ENCODE measurements at regions not wholly inside any gene's neighbourhood (a gene's known extent, or its start where the extent isn't known, plus 50 kb on each side); places are given as distances from the start of the nearest gene placed in this dataset.

DNA sequence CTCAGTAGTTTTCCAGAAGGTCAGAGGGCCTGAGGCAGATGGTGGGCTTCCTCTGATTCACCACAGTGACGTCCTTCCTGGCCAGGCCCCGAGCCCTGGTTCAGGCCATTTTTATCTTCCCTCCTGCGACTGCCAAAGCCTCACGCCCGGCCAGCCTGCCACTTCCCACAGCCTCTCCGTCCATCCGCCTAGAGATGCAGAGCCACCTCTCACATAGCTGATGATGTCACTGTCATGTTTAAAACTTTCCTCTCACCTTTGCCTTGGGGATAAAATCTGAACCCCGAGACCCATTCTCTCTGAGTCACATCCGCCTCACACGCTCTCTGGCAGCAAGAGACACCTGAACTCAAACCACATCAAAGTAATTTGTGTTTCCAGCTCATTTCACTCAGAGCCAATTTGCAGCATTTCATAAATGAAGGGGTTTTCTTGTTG, 175.3 kb downstream of the QDPR start:
- no peak for DNase-seq

DNA sequence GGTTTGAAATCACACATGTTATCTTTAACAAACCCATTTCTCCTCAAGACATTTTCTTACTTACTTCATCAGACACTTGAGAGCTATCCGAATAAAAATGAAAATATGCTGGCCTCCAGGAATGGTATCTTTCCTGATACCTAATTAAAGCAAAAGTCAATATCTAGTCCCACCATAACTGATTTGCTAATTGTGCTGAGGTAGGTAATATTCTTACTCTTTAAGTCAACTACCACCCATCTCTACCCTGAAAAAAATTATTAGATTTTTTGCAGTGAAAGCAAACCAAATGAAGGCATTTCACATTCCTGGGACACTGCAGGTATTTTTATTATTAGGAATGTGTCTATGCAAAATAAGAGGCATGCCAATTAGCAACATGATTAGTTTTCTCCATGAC, 175.8 kb downstream of the QDPR start:
- no peak for DNase-seq

DNA sequence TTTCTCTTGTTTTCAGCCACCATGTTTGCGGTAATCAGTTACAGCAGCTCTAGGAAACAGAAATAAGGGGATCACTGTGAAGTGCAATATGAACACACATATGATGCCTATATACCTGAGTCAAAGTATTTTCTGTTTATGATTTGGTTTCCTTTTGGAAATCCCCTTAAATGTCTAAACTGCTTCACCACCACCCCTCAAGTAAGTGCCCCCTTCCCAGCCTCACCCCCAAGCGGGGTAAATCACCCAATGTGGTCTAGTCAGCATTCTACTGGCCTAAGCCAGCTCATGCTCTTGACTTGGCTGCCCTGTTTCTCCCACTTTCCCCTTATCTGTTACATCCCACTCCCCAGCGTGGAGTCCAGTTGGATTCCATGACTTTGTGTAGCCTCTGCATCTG, 176.5 kb downstream of the QDPR start:
- no peak for DNase-seq

DNA sequence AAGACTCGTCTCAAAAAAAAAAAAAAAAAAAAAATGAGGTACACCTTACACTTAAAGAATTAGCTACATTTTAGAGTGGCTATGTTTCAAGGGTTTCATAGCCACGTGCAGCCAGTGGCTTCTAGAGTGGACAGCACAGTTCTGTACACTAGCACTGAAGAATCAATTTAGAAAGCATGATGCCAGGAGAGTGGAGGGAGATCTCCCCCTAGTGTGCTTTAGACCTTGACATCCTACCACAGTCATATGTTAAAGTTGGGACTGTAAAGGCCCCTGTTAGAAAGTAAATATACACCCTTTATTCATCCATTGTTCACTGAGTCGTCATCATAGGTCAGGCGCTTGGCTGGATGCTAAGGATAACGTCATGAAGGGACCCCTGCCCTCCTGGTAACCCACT, 179.4 kb downstream of the QDPR start:
- DNase-seq: no peak

DNA sequence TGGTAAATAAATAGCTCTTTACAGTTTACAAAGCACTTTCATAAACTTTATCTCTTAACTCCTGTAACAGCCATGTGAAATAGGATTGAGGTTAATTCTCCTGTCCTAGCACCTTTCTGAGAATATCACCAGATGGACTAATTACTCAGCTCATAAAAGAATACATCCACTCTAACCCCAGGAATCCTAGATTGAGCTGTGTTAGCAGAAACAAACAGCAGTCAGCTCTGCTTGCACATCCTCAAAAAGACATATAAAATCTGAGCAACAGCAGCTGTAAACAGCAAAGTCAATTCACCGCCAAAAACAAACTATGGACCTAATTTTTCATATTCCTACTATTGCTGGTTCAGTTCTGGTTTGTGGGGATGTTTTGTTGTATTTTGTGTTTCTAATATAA, 182.8 kb downstream of the QDPR start:
- no peak for DNase-seq

DNA sequence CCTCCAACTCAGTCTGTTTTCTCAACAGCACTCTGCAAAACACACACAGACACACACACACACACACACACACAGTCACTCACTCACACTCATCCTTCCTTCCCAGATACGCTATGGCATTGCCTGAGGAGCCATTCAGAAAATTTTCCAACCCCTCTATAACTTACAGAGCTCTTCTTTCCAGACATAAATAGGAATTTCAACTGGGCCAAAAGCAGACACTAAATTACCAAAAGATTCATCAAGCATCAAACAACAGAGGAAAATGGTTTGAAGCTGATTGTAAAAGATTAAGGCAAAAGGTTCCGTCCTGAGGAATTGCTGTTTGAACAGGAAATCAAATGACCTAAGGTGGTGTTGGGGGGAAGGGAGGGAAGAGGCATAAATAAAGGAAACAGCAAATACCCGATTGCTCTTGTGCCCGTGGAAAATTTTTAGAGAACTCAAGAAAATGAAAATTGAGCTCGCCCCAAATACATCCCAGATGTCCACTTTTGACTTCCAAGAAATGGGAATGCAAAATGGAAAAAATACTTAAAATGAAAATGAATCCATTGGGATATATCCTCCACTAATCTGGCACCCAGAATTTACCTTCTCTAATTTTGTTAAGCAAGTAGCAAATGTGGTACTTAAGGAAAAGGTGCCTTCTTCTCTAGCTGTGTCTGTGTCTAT, 183.6 kb downstream of the QDPR start:
- DNase-seq: no peak

DNA sequence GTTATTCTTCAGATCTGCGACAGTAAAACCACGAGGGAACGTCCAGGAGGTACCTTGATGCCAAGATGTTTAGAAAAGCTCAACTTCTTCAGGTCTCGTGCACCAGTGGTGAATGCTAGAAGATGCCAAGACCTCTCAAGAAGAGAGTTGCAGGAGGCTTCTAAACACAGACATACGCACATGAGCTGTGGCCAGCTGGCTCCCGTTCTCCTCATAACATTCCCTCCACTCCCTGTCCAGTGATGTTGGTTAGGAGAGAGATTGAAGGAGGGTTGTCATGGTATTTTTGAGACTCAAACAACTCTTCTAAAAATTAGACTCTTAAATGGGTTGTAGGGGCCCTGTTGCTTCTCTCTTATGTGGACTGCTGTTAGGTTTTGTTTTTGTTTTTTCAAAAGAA, 184.3 kb downstream of the QDPR start:
- DNase-seq: no peak

DNA sequence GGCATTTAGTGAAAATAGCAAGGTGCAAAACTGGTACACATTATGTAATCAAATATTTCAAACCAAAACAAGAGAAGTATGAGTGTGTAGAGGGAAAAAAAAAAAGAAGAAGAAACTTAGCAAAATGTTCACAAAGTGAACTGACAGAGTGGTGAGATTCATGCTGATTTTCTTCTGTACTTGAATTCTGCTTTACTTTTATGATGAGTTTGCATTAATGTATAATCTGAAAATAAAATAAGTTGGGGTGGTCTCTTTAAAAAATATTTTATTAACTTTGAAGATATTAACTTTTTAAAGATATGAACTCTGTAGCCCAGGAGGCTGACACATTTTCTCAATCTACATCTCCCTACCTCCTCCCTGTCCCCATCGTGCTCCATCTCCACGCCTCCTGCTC, 185.1 kb downstream of the QDPR start:
- no peak for DNase-seq

DNA sequence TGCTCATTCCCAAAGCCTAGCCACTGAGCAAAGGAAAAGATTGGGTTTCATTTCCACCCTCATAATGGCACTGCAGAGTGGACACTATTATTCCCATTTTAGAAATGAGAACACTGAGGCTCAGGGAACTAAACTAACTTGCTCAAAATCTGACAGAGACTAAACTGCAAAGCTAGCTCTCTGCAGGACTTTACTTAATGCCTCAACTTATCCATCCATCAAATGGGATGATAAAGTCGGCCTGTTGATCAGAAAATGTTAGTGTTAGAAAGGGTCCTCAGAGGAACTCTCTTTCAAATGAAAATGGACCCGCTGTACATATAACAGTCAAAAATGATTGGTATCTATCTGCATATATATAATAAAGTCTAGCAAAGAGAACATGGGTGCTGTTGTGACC, 186.8 kb downstream of the QDPR start:
- no peak for DNase-seq

DNA sequence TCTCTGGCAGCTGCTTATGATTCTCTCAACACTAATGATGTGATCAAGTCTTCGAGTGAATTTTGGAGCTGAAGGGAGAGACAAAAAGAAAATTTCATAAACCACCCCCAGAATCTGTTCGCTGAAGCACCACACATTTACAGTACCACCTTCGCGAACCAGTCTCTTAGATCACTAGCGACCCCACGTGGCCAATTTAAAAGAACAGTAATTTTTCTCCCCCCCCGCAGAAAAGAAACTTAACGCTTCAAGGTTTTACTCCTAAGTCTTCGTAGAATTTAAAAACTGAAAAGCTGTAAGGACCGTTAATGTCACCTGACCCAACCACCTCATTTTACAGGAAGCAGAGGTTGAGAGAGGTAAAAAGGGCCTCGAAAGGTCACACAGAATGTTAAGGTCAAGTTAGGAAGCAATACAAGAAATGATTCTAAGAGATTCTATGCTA, 187.5 kb downstream of the QDPR start:
- no peak for DNase-seq

DNA sequence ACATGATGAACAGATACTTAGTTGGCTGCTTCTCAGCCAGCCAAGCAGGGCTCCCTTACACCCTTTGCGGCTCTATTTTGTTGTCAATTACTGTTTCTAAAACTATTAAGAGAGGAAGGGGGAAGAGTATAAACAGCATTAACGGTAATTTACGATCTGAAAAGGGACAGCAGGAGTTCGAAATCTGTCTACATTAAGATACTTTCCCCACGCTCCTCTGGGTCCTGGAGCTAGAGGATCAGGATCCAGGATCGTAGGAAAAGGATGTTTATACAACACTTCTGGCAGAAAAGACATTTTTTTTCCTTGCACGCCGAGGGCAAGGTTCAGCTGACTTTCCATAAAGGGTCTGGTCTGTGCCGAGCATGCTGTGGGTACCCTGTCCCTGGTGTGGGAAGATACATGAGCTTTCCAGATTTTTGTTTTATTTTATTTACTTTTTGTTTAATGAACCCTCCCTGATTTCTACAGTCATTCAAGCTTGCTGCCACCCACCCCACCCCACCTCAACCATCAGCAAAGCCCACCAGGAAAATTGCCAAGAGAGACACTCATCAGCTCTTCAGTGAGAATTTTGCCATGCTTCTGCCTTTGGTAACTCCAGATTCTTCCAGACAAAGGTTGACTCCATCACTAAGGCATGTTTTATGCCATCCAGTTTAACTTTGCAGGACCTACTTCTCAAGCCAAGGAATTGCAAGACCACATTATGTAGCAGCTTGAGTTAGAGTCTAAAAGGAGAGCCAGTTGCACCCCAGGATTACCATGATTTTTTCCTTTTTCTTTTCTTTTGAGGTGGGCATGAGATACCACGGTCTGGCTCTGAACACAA, 188.1 kb downstream of the QDPR start:
- no peak for DNase-seq

DNA sequence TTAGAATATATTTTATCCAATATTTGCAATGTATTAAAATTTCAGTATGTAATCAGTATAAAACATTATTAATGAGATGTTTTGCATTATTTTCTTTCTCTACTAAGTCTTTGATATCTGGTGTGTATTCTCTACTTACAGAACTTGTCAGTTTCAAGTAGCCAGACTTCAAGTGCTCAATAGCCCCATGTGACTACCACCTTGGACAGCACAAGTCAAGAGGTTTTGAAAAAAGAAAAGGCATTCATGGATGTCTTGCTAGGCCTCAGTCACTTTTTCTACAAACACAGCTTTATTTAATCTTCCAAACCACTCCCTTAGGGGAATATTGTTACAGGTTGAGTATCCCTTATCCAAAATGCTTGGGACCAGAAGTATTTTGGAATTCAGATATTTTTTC, 189.4 kb downstream of the QDPR start:
- no peak for DNase-seq

DNA sequence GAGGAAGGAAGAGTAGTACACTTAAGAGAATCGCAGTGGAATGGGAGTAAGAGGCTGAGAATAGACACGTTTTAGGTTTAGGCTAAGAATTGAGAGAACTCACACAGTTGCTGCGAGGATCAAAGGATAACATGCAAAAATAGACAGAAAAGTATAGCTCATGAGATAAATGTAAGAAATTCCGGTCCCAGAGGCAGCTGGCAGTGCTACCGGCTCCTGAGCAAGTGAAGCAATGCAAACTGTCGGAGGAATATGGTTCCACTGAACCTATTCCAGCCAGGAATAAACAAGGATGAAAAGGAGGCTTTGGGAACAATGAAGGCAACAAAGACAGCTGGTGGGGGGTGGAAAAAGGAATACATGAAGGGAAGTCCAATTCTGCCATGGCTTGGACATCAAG, 191.8 kb downstream of the QDPR start:
- DNase-seq: no peak

DNA sequence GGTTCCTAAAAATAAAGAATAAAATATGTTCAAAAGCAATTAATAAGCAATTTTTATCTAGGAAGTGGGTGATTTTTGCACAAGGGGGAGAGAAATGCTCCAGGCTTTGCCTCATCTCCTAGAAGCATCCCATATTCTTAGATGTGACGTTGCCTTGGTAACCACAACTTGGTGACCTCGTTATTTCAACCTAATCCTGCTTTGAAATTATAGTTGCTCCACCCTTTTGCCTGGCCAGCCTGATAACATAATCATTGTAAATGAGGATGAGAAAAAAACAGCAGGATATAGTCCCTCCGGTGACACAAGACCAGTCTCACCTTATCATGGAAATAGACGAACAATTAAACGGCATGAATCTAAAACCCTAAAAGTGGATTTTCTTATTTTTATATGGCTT, 194.4 kb downstream of the QDPR start:
- DNase-seq: no peak

DNA sequence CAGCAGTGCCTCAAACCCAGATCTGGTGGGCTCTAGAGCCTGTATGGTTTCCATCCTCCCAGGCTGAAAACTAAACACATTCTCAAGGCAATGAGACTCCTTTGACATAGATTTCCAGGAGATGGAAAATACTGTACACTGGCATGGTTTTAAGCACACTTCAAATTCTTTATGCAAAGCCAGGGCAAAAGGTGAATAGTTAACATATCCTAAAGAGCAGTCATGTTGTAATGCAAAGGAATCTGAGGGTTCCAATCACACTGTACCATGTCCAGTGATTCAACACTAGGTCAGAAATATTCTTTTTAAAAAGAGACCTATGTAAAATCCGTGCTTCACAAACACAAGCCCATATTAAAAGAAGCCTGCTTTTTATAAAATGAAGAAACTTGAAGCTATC, 195.3 kb downstream of the QDPR start:
- no peak for DNase-seq

DNA sequence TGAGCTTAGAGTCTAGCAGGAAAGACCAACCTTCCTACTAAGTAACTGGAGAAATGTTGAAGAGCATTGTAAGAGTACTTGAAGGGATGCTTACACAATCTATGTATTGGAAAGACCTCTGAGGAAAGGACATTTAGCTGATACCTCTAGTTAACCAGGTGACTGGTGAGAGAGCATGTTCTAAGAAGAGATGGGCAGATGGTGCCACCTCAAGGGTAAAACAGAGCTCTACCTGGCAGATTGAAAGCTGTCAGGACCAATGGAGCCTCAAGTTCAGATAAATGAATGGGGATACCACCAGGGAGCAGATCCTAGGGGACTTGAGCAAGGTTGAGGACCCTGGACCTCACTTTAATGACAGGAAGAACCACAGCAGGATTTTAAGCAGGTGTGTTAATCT, 196.4 kb downstream of the QDPR start:
- DNase-seq: no peak

DNA sequence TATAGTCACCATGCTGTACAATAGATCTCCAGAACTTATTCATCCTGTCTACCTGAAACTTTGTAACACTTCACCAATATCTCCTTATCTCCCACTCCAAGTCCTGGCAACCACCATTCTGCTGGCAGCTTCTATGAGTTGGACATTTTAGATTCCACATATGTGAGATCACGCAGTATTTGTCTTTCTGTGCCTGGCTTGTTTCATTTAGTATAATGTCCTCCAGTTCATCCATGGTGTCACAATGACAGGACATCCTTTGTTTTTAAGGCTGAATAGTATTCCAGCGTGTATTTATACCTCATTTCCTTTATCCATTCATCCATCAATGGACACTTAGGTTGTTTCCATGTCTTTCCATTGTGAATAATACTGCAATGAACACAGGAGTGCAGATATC, 198.7 kb downstream of the QDPR start:
- DNase-seq: no peak

DNA sequence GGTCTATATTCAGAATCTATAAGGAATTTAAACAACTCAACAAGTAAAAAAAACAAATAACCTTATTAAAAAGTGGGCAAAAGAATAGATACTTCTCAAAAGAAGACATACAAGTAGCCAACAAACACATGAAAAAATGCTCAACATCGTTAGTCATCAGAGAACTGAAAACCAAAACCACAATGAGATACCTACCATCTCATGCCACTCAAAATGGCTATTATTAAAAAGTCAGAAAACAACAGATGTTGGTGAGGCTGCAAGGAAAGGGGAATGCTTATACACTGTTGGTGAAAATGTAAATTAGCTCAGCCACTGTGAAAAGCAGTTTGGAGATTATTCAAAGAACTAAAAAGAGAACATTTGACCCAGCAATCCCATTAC, 201.6 kb downstream of the QDPR start:
- DNase-seq: no peak

DNA sequence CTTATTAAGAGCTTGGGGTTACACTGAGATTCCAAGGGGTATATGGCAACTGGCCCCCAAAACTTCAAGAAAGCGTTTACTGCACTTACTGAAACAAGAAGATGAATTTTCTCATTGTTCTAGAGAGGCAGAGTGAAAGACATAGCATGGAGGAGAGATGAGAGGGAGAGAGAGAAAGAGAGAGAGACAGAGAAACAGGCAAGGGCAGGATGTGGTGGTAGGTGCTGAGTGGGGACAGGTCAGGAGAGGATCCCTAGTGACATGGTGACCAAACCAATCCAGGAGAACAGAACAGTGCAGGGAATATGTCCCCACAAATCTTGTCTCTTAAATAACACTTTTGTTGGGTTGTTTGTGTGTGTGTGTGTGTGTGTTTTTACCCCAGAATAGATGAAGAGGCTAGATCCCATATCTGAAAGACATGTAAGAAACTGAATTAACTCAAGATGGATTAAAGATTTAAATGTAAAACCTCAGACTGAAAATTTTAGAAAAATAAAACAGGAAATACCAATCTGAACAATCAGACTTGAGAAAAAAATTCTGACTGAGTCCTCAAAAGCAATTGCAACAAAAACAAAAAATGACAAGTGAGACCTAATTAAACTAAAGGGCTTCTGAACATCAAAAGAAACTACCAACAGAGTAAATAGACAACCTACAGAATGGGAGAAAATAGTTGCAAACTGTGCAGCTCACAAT, 202.2 kb downstream of the QDPR start:
- no peak for DNase-seq

DNA sequence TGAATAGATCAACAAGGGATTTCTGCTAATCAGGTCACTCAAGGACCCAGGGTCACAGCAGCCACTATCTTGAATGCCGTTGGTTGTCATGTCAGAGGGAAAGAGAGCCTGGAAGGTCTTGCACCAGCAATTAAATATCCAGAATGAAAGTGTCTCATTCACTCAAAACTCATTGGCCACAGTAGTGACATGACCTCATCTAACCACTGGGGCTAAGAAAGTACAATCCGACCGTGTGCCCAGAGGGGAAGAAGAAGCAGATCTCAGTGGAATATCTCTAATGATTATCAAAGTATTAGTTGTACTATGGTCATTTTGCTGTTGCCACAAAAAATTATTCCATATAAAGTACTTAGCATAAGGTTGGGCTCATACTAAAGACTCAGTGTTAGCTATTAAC, 210.0 kb downstream of the QDPR start:
- DNase-seq: no peak

DNA sequence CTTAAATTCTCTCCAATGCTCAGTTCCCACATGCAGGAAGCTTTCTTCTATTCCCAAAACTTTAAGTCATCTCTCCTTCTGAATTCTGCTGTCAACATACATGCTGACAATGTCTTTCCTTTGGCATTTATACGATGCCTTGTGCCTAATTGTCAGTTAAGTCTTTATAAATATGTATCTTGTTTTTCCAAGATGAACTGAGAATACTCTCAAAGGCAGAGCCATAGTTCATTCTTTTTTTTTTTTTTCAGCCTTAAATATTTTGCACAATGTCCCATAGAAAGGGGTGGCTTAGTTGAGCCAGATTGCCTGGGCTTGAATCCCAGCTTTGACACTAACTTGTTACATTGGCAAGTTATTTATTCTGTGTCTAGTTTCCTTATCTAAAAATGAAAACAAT, 210.6 kb downstream of the QDPR start:
- DNase-seq: no peak

DNA sequence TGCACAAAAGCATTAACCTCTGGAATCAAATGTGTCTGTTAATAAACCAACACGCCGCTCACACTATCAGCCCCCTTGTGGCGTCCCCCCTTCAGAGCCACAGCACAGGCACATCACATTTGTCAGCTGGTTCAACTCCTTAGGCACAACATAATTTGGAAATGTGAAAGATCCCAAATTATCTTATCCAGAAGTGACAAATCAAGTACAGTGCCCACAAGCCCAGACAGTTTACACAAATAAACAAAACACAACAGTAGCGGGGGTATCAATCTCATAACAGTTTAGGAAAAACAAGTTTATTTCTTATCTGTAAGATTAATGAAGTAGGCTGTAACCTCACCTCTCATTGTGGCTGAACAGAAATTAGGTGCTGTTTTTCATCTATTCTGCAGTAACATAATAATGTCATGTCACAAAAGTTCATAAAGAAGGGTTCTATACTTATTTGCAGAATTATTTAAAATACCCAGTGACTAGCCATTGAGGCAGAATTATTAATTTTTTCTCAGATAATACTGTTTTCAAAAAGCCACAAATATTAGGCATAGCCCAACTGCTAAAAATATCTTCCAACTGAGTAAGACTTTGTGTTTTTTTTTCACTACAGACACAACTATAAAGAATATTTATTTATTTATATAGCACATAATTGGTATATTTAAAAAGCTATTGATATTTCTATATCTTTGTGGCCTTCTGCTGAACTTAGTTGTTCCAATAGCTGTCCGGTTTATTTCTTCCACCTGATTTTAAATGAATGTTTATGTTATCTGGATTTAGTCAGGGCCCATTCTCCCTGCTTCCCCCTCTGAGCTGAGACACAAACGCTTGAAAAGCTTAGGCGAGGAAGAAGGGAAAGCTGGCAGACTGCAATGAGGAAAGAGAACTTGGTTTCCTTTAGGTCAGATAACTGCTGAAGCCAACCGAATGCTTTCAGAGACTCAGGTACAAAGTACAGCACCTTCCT, 214.7 kb downstream of the QDPR start:
- DNase-seq: no peak

DNA sequence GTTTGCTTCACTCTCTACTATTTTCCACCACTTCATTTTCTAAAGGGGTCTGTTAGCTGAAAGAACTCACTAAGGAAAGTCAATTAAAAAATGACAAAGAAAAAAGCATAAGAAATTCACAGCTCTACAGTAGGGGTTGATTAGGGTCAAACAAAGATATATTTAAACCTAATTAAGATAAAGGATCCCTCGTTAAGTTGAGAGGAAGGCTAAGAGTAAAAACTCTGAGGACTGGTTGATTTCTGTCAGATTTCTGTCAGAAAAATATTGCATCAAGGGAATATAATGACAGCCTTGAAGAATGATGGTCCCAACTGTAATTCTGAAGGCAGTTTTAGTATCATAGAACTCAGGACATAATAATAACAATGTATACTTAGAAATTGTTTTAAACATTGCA, 218.0 kb downstream of the QDPR start:
- no peak for DNase-seq

All from GOT3 (cell line).